NCI-H187 treated with DMSO at 0.1 percent for 48 hours (cell line): ENCODE measurements at regions not wholly inside any gene's neighbourhood (a gene's known extent, or its start where the extent isn't known, plus 50 kb on each side); places are given as distances from the start of the nearest gene placed in this dataset.
"Not testable (repeated sequence)": the region's sequence is repeated elsewhere in the genome, so short reads cannot be mapped to it uniquely, and the experiment has no call there.

ENCODE experiments used
- DNase-seq: peaks from one replicate; lab custom pipeline; 2025; lab: John Stamatoyannopoulos, UW

GRCh38 chr1:96544831-96545221, 176.8 kb upstream of the PTBP2 start:
- no peak for DNase-seq

GRCh38 chr1:96545935-96546656, 175.5 kb upstream of the PTBP2 start:
- no peak for DNase-seq

GRCh38 chr1:96550061-96550460, 171.5 kb upstream of the PTBP2 start:
- DNase-seq = no peak

GRCh38 chr1:96552451-96552850, 169.1 kb upstream of the PTBP2 start:
- no peak for DNase-seq

GRCh38 chr1:96553811-96554210, 167.8 kb upstream of the PTBP2 start:
- DNase-seq = no peak

GRCh38 chr1:96554364-96554763, 167.2 kb upstream of the PTBP2 start:
- DNase-seq = no peak

- DNase-seq = no peak
Measured at GRCh38 chr1:96557336-96557735, 164.2 kb upstream of the PTBP2 start.

- no peak for DNase-seq
Measured at GRCh38 chr1:96558635-96559034, 162.9 kb upstream of the PTBP2 start.

GRCh38 chr1:96559181-96559580, 162.4 kb upstream of the PTBP2 start:
- DNase-seq = no peak

- no peak for DNase-seq
Measured at GRCh38 chr1:96559707-96560596, 161.6 kb upstream of the PTBP2 start.

GRCh38 chr1:96562094-96562493, 159.5 kb upstream of the PTBP2 start:
- DNase-seq = no peak

- not testable (repeated sequence) for DNase-seq
Measured at GRCh38 chr1:96564401-96564800, 157.2 kb upstream of the PTBP2 start.

GRCh38 chr1:96565546-96565945, 156.0 kb upstream of the PTBP2 start:
- DNase-seq = no peak

- DNase-seq = no peak
Measured at GRCh38 chr1:96568639-96569038, 152.9 kb upstream of the PTBP2 start.

- no peak for DNase-seq
Measured at GRCh38 chr1:96569288-96569687, 152.3 kb upstream of the PTBP2 start.

GRCh38 chr1:96579636-96580035, 141.9 kb upstream of the PTBP2 start:
- DNase-seq = no peak

- no peak for DNase-seq
Measured at GRCh38 chr1:96580920-96581319, 140.7 kb upstream of the PTBP2 start.

GRCh38 chr1:96581772-96582171, 139.8 kb upstream of the PTBP2 start:
- no peak for DNase-seq

GRCh38 chr1:96583903-96584302, 137.7 kb upstream of the PTBP2 start:
- DNase-seq = no peak

- DNase-seq = no peak
Measured at GRCh38 chr1:96587222-96587621, 134.4 kb upstream of the PTBP2 start.

GRCh38 chr1:96588416-96588995, 133.1 kb upstream of the PTBP2 start:
- DNase-seq = no peak

- DNase-seq = not testable (repeated sequence)
Measured at GRCh38 chr1:96595530-96595929, 126.1 kb upstream of the PTBP2 start.
